ENCODE measurements at regions not wholly inside any gene's neighbourhood (a gene's known extent, or its start where the extent isn't known, plus 50 kb on each side); places are given as distances from the start of the nearest gene placed in this dataset.

GRCh38 chr4:56276547-56276946 lies 110.7 kb downstream of the AASDH start:
- TF ChIP-seq CTCF (IDR thresholded peaks at IDR 0.05) (no peak), POLR2A (IDR thresholded peaks at IDR 0.05) (no peak)

Data from uterus (tissue), 2 donors.